ENCODE measurements at regions not wholly inside any gene's neighbourhood (a gene's known extent, or its start where the extent isn't known, plus 50 kb on each side); places are given as distances from the start of the nearest gene placed in this dataset.
"Not testable (repeated sequence)": the region's sequence is repeated elsewhere in the genome, so short reads cannot be mapped to it uniquely, and the experiment has no call there.

DNA sequence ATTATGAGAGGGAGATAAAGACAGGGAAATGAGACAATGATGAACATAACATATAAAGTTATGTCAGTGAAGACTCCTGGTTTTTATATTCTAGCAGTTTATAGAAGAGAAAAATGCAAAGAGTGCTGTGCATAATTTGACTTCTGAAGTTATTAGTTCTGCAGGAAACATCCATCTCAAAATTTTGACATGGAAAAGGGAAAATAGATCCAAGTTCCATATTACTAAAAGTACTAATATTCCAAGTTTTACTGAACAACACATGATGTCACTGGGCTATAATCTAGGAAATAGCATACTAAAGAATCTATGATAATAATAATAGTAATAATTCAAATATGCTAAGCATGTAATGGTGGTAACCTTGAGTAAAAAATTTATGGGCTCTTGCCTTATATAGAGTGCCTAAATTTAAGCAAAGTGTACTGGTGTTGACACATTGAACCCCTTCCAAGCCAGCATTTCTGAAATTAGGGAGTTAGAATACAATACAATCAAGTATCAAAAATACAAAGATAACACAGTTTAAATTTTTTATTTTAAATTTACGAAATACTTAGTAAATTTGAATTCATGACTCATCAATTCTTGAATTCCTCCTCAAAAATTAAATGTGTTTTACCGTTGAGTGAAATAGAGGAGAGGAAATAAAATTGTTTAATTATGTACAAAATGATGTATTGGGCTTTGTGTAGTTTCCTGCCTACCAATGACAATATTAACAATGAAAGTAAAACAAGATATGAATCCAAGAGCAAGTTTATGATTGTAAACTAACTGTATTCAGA is 102.8 kb upstream of the KCND2 start:
- DNase-seq (ENCODE audit: low read depth, low spot score): no peak

DNA sequence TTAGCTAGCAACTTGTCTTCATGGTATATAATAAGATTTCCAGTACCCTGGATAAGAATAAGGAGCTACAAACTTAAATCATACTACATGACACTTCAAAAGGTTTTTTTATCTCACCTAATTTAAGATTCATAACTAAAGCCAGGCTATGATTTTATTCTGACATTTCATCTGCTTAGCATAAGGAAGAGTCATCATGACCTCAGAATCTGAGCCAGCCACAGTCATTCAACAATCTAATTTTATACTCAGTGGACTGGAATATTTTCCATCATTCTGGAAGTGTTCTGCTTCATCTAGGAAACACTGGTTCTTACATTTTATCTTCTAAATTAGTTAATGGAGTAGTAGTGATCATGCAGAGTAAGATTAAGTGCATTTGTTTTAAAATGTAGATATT is 102.1 kb upstream of the KCND2 start:
- DNase-seq (ENCODE audit: low read depth, low spot score): no peak

DNA sequence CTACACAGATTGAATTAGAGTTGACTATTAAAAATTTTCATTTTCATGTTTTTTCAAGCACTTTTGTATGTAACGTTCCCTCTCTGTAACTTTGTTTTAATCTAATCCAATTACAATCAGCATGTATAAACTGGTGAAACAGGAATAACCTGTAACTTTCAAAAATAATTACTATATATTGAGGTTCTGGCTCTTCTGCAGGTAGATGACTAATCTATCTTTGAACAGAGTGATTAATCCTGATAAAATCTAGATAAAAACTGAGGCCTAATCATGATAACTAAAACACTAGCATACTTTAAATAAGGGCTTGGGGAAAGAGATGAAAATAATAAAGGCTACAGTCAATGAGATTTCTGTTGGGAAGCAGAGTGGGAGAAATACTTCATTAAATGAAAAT is 101.6 kb upstream of the KCND2 start:
- DNase-seq (ENCODE audit: low read depth, low spot score): no peak

DNA sequence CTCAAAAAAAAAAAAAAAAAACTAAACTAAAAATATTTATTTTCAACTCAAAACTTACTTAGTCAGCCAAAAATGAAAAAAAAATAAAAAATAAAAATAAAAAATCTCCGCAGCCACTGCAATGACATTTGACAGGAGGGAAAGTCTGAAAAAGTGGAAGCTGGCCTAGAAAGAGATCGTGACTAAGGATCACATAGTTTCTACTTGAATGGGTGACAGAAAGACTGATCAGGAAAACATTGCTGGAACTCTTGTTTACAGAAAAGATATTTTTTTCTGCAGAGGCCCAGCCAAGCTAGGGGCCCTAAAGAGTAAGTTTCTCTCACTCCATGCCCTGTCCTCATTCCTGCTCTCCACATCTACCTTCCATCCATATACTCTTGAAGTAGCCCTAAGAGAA is 92.8 kb upstream of the KCND2 start:
- no peak for DNase-seq (ENCODE audit: low read depth, low spot score)

DNA sequence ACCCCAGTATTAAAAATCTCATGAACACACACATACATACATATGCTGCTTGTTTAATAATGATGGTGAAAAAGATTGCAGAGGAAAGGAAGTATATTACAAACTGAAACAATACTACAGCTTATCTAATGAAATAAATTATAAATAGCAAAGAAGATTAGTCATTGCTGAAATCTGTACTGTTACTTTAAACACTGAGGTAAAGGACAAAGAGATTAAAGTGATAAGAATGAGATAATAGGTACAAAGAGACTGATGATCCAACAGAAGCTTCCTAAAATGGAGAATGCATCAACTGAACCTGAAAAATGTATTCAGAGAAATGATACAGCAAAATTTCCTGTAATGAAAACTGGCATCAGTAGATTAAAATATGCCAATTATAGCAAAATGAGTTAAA is 91.5 kb upstream of the KCND2 start:
- no peak for DNase-seq (ENCODE audit: low read depth, low spot score)

DNA sequence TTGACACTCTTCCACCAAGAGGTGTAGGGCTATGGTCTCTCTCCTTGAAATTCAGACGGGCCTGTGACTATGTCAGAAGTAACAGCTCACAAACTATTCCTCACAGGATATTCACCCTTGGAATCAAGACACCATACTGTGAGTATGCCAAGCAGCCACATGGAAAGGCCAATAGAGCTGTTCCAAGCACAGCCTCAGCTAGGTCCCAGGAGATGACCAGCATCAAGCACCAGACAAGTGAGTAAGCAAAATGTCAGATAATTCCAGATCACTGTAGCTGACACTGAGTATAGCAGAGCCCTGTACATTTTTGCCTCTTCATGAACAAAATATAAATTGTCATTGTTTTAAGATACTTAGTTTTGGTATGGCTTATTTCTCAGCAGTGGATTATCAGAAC is 88.1 kb upstream of the KCND2 start:
- DNase-seq (ENCODE audit: low read depth, low spot score): no peak

DNA sequence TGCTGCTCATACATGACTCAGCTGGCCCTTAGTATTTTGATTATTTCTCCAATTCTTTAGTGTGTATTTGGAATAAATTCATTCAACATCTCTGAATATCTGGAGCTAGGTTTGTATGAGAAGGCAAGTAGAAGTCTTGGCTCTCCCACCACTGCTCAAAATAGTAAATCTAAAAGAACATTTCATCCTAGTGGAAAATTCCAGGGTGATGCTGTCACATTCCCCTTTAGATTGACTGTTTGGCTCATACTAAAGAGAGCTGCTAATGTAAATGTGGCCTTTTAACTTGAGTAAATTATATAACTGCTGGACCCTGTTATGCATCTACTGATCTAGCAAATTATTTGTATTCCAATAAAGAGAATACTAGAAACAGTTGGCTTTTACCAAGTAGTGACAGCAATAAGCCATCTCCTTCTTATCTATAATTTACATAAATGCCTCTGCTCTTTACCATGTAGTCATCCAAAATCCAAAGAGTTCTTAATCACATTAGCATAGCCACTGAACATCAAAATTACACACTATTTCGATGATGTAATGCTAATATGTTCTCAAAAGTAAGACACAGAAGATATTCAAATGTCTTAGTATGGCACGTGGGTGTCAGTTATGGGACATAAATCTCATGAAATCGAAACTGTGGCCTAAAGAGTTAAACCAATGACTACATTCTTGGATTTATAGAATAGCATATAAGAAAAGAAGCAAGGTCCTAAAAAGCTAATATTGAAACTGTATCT is 86.9 kb upstream of the KCND2 start:
- DNase-seq (ENCODE audit: low read depth, low spot score): no peak

DNA sequence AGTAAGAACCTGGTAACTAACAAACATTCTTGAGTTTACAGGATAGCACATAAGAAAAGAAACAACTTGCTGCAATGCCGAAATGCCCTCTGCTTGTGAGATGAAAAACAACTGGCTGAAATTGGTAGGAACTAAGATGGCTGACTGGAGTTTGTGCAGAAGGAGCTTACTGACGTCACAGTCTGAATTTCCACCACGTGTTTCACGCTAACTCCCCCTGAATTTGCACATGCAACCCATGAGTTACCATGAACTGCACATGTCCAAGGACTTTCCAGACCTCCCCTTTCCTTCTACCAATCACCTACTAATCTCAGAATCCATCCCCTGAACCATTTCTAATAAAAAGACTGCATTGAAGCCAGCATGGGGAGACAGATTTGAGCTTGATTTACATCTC is 86.3 kb upstream of the KCND2 start:
- no peak for DNase-seq (ENCODE audit: low read depth, low spot score)

DNA sequence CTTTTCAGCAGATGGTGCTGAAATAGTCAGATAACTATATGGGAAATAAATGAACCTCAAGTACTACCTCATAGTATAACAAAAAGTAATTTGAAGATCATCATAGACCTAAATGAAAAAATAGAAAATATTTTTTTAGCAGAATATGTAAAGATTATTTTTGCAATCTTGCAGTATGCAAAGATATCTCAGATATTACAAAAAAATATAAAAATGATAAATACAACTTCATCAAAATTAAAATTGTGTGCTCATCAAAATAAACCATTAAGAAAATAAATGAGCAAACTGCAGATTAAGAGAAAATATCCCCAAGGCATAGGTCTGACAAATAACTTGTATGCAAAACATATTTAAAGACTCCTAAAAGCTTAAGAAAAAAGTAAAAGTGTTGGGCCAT is 83.4 kb upstream of the KCND2 start:
- DNase-seq (ENCODE audit: low read depth, low spot score): no peak

DNA sequence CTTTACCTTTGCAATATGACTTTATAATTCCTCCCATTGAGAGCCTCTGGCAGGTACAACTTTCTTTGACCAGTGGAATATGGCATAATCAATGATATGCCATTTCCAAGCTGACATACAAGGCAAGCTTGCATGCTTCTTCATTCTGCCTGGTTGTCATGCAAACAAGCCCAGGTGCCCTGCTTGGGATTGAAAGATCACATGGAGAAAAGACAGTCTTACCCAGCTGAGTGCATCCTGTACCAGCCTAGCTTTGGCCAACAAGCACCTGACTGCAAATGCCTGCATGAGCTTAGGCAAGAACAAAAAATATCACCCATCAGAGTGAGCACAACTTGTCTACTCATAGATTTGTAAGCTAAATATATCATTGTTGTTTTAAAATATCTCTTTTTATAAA is 82.9 kb upstream of the KCND2 start:
- no peak for DNase-seq (ENCODE audit: low read depth, low spot score)

DNA sequence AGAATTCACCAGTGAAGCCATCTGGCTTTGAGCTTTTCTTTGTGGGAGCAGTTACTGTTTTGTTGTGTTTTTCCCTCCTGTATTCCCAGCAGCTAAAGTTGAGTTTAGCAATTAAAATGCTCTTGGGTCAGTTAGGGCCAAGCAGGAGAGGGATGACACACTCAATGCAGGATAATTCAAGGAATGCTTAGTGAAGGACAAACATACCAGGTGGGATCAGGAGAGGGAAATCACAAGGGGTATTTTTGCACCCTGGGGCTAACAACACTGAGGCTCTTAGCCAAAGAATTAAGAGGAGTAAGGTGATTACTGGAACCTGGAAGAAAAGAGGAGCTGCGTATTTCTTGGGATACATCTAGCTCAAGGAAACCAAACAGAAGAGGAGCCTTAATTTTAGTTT is 82.4 kb upstream of the KCND2 start:
- DNase-seq (ENCODE audit: low read depth, low spot score): no peak

DNA sequence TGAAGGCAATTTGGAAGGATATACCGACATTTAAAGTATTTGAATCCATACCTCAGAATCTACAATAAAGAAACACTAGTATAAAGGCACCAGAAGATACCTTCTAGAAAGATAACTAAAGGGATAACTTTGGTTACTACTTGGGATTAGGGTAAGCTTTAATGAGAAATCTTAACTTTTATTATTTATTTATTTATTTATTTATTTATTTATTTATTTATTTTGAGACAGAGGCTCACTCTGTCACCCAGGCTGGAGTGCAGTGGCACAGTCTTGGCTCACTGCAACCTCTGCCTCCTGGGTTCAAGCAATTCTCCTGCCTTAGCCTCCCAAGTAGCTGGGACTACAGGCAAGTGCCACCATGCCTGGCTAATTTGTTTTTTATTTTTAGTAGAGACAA is 81.6 kb upstream of the KCND2 start:
- DNase-seq (ENCODE audit: low read depth, low spot score): not testable (repeated sequence)

DNA sequence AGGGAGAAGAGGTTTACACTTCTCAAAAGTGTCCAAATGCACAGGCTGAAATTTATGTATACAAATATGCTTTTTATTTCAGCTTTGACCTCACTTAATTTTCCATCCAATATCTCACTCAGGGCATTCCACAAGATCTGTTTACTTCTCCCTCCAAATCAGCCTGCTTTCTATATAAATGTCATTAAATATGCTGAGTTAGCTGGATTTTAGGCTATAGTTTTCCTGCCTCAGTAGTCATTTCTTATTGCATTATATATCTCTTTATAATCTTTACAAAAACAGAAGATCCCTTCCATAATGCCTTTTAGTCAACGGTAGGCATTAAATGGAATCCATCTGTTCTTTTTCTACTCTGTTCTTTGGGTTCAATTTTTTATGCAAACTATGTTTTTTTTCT is 71.7 kb upstream of the KCND2 start:
- no peak for DNase-seq (ENCODE audit: low read depth, low spot score)

DNA sequence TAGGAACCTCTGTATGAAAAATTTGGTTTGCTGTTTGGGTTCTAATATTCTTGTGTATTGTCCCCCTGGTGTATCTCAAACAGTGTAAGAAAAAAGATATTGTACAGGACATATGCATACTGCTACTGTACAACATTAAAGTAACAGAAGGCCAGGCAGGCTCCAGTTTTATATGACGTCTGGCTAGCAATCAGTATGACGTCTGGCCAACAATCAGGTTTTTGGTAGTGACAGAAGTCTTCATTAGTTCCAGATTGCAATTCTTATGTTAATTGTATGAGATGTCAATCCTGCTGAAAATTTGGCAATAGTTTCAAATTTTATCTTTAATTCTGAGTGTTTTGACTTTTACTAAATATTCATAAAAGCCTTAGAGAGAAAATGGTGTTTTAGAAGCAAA is 67.9 kb upstream of the KCND2 start:
- no peak for DNase-seq (ENCODE audit: low read depth, low spot score)

DNA sequence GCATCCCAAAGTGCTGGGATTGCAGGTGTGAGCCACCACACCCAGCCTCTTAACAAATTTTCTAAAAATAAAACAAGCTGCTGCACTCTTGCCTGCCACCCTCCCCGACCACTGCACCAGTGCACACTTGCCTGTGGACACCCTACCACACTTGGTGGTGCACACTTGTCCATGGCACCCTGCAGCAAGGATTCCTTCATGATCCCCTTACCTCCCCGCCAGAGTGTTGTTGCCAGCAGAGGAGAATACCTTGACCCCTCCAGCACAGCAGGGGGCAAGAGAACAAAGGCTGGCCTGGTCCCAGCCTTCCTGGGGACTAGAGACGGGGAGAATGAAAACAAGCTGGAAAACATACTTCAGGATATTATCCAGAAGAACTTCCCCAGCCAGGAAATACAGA is 65.9 kb upstream of the KCND2 start:
- no peak for DNase-seq (ENCODE audit: low read depth, low spot score)

DNA sequence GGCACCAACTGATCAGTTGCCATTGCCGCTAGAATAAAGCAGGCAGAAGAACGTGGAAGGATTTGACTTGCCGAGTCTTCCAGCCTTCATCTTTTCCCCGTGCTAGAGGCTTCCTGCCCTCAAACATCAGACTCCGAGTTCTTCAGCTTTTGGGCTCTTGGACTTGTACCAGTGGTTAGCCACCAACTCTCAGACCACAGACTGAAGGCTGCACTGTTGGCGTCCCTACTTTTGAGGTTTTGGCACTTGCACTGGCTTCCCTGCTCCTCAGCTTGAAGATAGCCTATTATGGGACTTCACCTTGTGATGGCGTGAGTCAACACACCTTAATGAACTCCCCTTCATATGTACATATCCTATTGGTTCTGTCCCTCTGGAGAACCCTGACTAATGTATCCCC is 57.3 kb upstream of the KCND2 start:
- no peak for DNase-seq (ENCODE audit: low read depth, low spot score)

DNA sequence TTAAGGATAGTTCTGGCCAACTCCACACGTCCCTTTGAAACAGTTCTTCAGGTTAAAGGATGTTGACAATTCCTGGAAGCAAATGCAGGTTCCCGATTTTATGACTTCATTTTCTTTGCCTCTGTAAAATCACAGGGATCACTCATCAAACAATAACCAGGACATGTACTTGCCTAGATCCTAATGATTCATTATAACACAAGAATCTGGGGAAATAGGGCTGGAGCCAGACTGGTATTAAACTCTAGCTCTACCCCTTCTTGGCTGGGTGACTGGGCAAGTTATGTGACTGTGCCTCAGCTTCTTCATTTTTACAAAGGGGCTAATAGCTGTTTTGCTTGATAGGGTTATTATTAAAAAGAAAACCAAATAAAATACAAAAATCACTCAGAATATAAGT is 56.0 kb upstream of the KCND2 start:
- no peak for DNase-seq (ENCODE audit: low read depth, low spot score)

DNA sequence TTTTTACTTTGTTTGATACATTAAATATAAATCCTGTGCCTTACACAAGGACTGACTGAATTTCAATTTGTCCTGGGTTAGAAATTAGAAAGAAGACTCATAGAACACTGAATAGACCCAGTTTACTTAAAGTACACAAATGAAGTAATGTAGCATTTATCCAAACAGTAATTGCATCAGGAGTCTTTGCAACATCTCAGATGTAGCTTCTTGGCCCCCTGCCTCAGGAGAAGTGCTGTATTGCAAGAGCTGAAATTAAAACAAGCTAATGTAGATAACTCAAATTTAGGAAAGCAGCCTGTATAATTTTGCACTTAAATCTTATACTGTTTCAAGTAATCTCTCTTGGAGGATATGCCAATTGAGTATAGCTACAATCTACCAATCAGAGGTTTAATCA is 54.3 kb upstream of the KCND2 start:
- DNase-seq (ENCODE audit: low read depth, low spot score): no peak

DNA sequence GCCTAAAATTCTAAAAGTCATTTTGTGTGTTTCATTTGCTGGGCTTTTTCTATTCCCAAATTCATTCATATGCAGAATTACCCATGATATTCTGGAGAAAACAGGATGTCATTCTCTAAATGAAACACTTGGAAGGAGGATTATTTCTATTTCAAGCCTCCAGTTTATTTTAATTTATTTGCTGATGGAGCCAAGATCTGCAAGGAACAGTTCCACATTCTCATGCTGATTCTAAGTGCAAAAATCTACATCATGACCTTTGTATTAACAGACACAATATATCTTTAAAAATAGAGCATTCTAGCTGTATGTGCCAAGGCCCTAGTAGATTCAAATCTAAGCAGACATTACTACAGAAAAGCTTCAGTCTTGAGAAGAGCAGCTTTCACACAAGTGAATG is 51.3 kb upstream of the KCND2 start:
- DNase-seq (ENCODE audit: low read depth, low spot score): no peak

All from astrocyte of the hippocampus (primary cell).